Right forelimb (tissue), 1 donor: ENCODE measurements at regions not wholly inside any gene's neighbourhood (a gene's known extent, or its start where the extent isn't known, plus 50 kb on each side); places are given as distances from the start of the nearest gene placed in this dataset.
"Not testable (repeated sequence)": the region's sequence is repeated elsewhere in the genome, so short reads cannot be mapped to it uniquely, and the experiment has no call there.

Experiments used
- DNase-seq: peaks from one replicate; pipeline ENCODE4 v3.0.0-alpha.2; 2018

GRCh38 chr10:35876248-35876647 is 234.2 kb upstream of the FZD8 start:
- DNase-seq = no peak

- DNase-seq = no peak
Observed at GRCh38 chr10:35875016-35875676, 233.1 kb upstream of the FZD8 start.

- DNase-seq = no peak
Observed at GRCh38 chr10:35874311-35875015, 232.4 kb upstream of the FZD8 start.

GRCh38 chr10:35872671-35873070 is 230.6 kb upstream of the FZD8 start:
- DNase-seq = no peak

GRCh38 chr10:35870665-35871310 is 228.7 kb upstream of the FZD8 start:
- DNase-seq = no peak

GRCh38 chr10:35858676-35859283 is 216.7 kb upstream of the FZD8 start:
- not testable (repeated sequence) for DNase-seq

- DNase-seq = no peak
Observed at GRCh38 chr10:35857860-35858259, 215.8 kb upstream of the FZD8 start.

GRCh38 chr10:35855155-35855947 is 213.3 kb upstream of the FZD8 start:
- no peak for DNase-seq

GRCh38 chr10:35854661-35855060 is 212.6 kb upstream of the FZD8 start:
- DNase-seq = no peak

GRCh38 chr10:35852721-35853120 is 210.6 kb upstream of the FZD8 start:
- DNase-seq = no peak

GRCh38 chr10:35848412-35848811 is 206.3 kb upstream of the FZD8 start:
- DNase-seq = no peak

GRCh38 chr10:35844686-35845085 is 202.6 kb upstream of the FZD8 start:
- no peak for DNase-seq

- no peak for DNase-seq
Observed at GRCh38 chr10:35843524-35844181, 201.6 kb upstream of the FZD8 start.

- DNase-seq = no peak
Observed at GRCh38 chr10:35838054-35838453, 196.0 kb upstream of the FZD8 start.

- DNase-seq = no peak
Observed at GRCh38 chr10:35835545-35835944, 193.4 kb upstream of the FZD8 start.

GRCh38 chr10:35834877-35835494 is 192.9 kb upstream of the FZD8 start:
- no peak for DNase-seq

- no peak for DNase-seq
Observed at GRCh38 chr10:35827783-35828182, 185.7 kb upstream of the FZD8 start.

GRCh38 chr10:35824704-35825103 is 182.6 kb upstream of the FZD8 start:
- DNase-seq = no peak

GRCh38 chr10:35822316-35822715 is 180.2 kb upstream of the FZD8 start:
- peak; percentile 83 for DNase-seq

GRCh38 chr10:35821339-35821911 is 179.3 kb upstream of the FZD8 start:
- no peak for DNase-seq

GRCh38 chr10:35819736-35820135 is 177.6 kb upstream of the FZD8 start:
- DNase-seq = no peak
